ENCODE measurements at regions not wholly inside any gene's neighbourhood (a gene's known extent, or its start where the extent isn't known, plus 50 kb on each side); places are given as distances from the start of the nearest gene placed in this dataset.
"Not testable (repeated sequence)": the region's sequence is repeated elsewhere in the genome, so short reads cannot be mapped to it uniquely, and the experiment has no call there.

DNA sequence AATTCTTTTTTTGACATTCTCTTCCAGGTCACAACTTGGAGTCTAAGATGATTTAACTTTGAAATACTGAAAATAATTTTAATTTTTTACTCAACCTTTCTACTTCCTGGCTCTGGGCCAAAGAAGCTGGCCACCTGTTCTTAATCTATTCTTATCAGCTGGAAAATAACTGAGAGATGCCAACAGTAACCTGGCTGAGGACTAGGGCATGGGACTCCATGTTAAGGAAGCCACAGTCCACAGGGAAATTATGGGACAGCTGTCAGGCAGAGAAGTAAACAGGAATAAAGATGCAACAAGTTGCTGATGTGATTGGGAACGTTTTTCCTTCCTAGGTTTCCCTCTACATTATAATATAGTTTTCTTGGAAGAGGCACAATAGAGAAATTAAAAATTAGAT, 84.7 kb upstream of the CPNE4 start:
- Mint-ChIP-seq H3K9me3 (peaks cover 15% of the 10 kb centered on the region), H3K4me1 (no peaks in the 10 kb centered on the region), H3K27ac (no peak overlapping the region), H3K4me3 (no peak overlapping the region), H3K36me3 (ENCODE audit: low read depth) (no peaks in the 10 kb centered on the region), H3K27me3 (ENCODE audit: low read depth) (peaks cover 3% of the 10 kb centered on the region)
- no peak for TF ChIP-seq CTCF (IDR thresholded peaks at IDR 0.05; ENCODE audit: unreplicated experiment in 3 of 3)

GRCh38 chr3:132124096-132124495, 89.3 kb upstream of the CPNE4 start:
- H3K27ac Mint-ChIP-seq, result no peak overlapping the region
- H3K36me3 Mint-ChIP-seq (ENCODE audit: low read depth), result no peaks in the 10 kb centered on the region
- H3K9me3 Mint-ChIP-seq, result peaks cover 5% of the 10 kb centered on the region
- no peak for TF ChIP-seq CTCF (IDR thresholded peaks at IDR 0.05; ENCODE audit: unreplicated experiment in 3 of 3)
- no peaks in the 10 kb centered on the region for H3K27me3 Mint-ChIP-seq (ENCODE audit: low read depth)
- H3K4me1 Mint-ChIP-seq, result no peaks in the 10 kb centered on the region
- no peak overlapping the region for H3K4me3 Mint-ChIP-seq

GRCh38 chr3:132124651-132125284, 90.0 kb upstream of the CPNE4 start:
- H3K27ac Mint-ChIP-seq, result no peak overlapping the region
- H3K4me1 Mint-ChIP-seq, result no peaks in the 10 kb centered on the region

DNA sequence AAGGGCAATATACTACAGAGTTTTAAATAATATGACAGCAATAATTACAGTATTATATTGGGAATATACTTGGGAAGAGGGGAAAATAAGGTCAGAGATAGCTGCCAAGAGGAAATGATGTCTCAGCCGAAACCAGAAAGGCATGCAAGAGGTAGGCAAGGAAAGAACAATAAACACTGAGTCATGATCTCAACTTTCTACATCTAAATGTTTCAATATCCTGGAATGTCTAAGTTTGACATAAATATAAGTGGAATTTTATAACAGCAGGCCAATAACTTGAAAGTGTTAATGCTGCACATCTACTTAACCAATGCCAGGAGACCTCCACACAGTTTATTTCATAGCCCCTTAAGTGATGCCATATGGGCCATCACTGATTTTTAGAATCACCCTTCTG, 99.8 kb upstream of the CPNE4 start:
- Mint-ChIP-seq H3K27me3 (ENCODE audit: low read depth) (peaks cover 9% of the 10 kb centered on the region), H3K4me1 (no peaks in the 10 kb centered on the region), H3K4me3 (no peak overlapping the region), H3K27ac (no peak overlapping the region), H3K36me3 (ENCODE audit: low read depth) (no peaks in the 10 kb centered on the region), H3K9me3 (peaks cover 3% of the 10 kb centered on the region)
- no peak for TF ChIP-seq CTCF (IDR thresholded peaks at IDR 0.05; ENCODE audit: unreplicated experiment in 3 of 3)

More at GRCh38 chr3:132124651-132125284, 90.0 kb upstream of the CPNE4 start:
- Mint-ChIP-seq H3K36me3 (ENCODE audit: low read depth) (no peaks in the 10 kb centered on the region), H3K4me3 (no peak overlapping the region), H3K27me3 (ENCODE audit: low read depth) (no peaks in the 10 kb centered on the region), H3K9me3 (peaks cover 5% of the 10 kb centered on the region)
- TF ChIP-seq CTCF (IDR thresholded peaks at IDR 0.05; ENCODE audit: unreplicated experiment in 3 of 3), result no peak

GRCh38 chr3:132135628-132136333, 101.0 kb upstream of the CPNE4 start:
- no peak for TF ChIP-seq CTCF (IDR thresholded peaks at IDR 0.05; ENCODE audit: unreplicated experiment in 3 of 3)
- H3K9me3 Mint-ChIP-seq, result peaks cover 5% of the 10 kb centered on the region
- H3K27me3 Mint-ChIP-seq (ENCODE audit: low read depth), result peaks cover 9% of the 10 kb centered on the region
- H3K36me3 Mint-ChIP-seq (ENCODE audit: low read depth), result no peaks in the 10 kb centered on the region
- H3K4me3 Mint-ChIP-seq, result no peak overlapping the region
- no peaks in the 10 kb centered on the region for H3K4me1 Mint-ChIP-seq
- no peak overlapping the region for H3K27ac Mint-ChIP-seq

GRCh38 chr3:132136334-132136716, 101.5 kb upstream of the CPNE4 start:
- H3K27me3 Mint-ChIP-seq (ENCODE audit: low read depth), result peaks cover 9% of the 10 kb centered on the region
- no peaks in the 10 kb centered on the region for H3K36me3 Mint-ChIP-seq (ENCODE audit: low read depth)

DNA sequence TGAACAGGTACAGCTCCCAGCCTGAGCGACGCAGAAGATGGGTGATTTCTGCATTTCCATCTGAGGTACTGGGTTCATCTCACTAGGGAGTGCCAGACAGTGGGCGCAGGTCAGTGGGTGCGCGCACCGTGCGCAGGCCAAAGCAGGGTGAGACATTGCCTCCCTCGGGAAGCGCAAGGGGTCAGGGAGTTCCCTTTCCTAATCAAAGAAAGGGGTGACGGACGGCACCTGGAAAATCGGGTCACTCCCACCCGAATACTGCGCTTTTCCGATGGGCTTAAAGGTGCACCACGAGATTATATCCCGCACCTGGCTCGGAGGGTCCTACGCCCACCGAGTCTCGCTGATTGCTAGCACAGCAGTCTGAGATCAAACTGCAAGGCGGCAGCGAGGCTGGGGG, 102.1 kb upstream of the CPNE4 start:
- H3K9me3 Mint-ChIP-seq, result not testable (repeated sequence)

More at GRCh38 chr3:132136334-132136716, 101.5 kb upstream of the CPNE4 start:
- H3K9me3 Mint-ChIP-seq, result peaks cover 5% of the 10 kb centered on the region
- no peak overlapping the region for H3K4me3 Mint-ChIP-seq
- H3K27ac Mint-ChIP-seq, result no peak overlapping the region
- TF ChIP-seq CTCF (IDR thresholded peaks at IDR 0.05; ENCODE audit: unreplicated experiment in 3 of 3), result no peak
- H3K4me1 Mint-ChIP-seq, result no peaks in the 10 kb centered on the region

More for the DNA sequence above, 102.1 kb upstream of the CPNE4 start:
- not testable (repeated sequence) for H3K4me1 Mint-ChIP-seq; H3K36me3 Mint-ChIP-seq (ENCODE audit: low read depth); H3K27ac Mint-ChIP-seq; H3K27me3 Mint-ChIP-seq (ENCODE audit: low read depth)
- peak overlapping the region in 1 of 3 experiments; percentile 19 for H3K4me3 Mint-ChIP-seq
